K562 (cell line): ENCODE measurements at regions not wholly inside any gene's neighbourhood (a gene's known extent, or its start where the extent isn't known, plus 50 kb on each side); places are given as distances from the start of the nearest gene placed in this dataset.

Source experiments
- ATAC-seq: fragments of 200-7000 bp; cut with Tn5 transposase; 3 replicates; pipeline ENCODE4 v1.9.1; 2020; ENCODE audit warnings: moderate library complexity
- BruUV-seq: library from RNA; stranded (reverse); fragments of 400-500 nt; replicated peaks from 2 replicates; lab custom pipeline; 2021; lab: Mats Ljungman, UMichigan
- CTCF ChIA-PET: fragments of 300-600 bp; formaldehyde crosslinking; extraction: SDS; loops from one replicate; lab custom pipeline; 2021; ENCODE audit warnings: low intra/inter-chr PET ratio; lab: Yijun Ruan, JAX
- POLR2A ChIA-PET: fragments of 300-600, 350-650 bp; sonication (Branson Sonifier 250); formaldehyde crosslinking; extraction: SDS; loops from one replicate; lab custom pipeline; 2021; ENCODE audit warnings: antibody characterized with exemption, inconsistent platforms; lab: Yijun Ruan, JAX
- DNase-seq, 4 experiments: peaks; one replicate each; pipeline versions ENCODE4 v3.0.0 to v3.0.0-alpha.2; 2011 to 2018; ENCODE audit warnings: low spot score in 3 of 4, mixed read lengths in 3 of 4; ENCODE audit errors: extremely low read depth in 1 of 4
- FAIRE-seq: peaks from 2 replicates; lab custom pipeline; 2011; peaks lifted over from hg19 to GRCh38; lab: Jason Lieb, UNC
- H2AFZ ChIP-seq: 2 replicates; pipeline ENCODE4 v1.6.0; 2011; ENCODE audit warnings: low read depth, low read length, control low read depth, inconsistent platforms
- H3K27ac ChIP-seq: fragments of 200-600 bp; 3 replicates; pipeline ENCODE4 v1.8.0; 2011; ENCODE audit warnings: low read depth, mild to moderate bottlenecking, control low read depth, inconsistent platforms, low read length, moderate library complexity, mixed read lengths; ENCODE audit errors: extremely low read depth
- H3K27me3 ChIP-seq, 2 experiments: fragments of 300-600 bp in 1 of 2; 2 replicates in 1 of 2; 3 replicates in 1 of 2; pipeline versions ENCODE4 v1.6.0 to v1.8.0; 2011; ENCODE audit warnings: inconsistent platforms in 2 of 2, low read length in 2 of 2, mild to moderate bottlenecking in 1 of 2, mixed read lengths in 1 of 2, moderate library complexity in 1 of 2; ENCODE audit not compliant: control insufficient read depth in 2 of 2, insufficient read depth in 2 of 2
- H3K36me3 ChIP-seq: fragments of 300-600 bp; 3 replicates; pipeline ENCODE4 v1.8.0; 2011; ENCODE audit warnings: mild to moderate bottlenecking, low read length, inconsistent platforms; ENCODE audit not compliant: control insufficient read depth, insufficient read depth
- H3K4me1 ChIP-seq, 2 experiments: fragments of 200-600 bp in 1 of 2; replicated peaks in 1 of 2; 2 replicates in 1 of 2; 3 replicates in 1 of 2; pipeline versions ENCODE4 v1.5.1 to v1.8.0; 2011; ENCODE audit warnings: inconsistent platforms in 2 of 2, low read length in 2 of 2, mild to moderate bottlenecking in 1 of 2, mixed read lengths in 1 of 2, moderate library complexity in 1 of 2; ENCODE audit not compliant: control insufficient read depth in 2 of 2, insufficient read depth in 2 of 2
- H3K4me2 ChIP-seq: 2 replicates; pipeline ENCODE4 v1.6.1; 2011; ENCODE audit warnings: low read length, control low read depth, inconsistent platforms, mixed read lengths; ENCODE audit not compliant: insufficient read depth
- H3K4me3 ChIP-seq: fragments of 200-600 bp; sonication (generic), shearing (Covaris generic); 2 replicates; pipeline ENCODE4 v1.5.1; 2016; ENCODE audit warnings: control low read depth, inconsistent platforms
- H3K79me2 ChIP-seq: fragments of 200-600 bp; 3 replicates; pipeline ENCODE4 v1.8.0; 2011; ENCODE audit warnings: low read length, inconsistent platforms; ENCODE audit not compliant: control insufficient read depth, insufficient read depth
- H3K9ac ChIP-seq, 2 experiments: 2 replicates each; pipeline versions ENCODE4 v1.6.0 to v1.6.1; 2011; ENCODE audit warnings: low read depth in 2 of 2, low read length in 2 of 2, control low read depth in 1 of 2, inconsistent platforms in 1 of 2, mild to moderate bottlenecking in 1 of 2, mixed read lengths in 1 of 2; ENCODE audit not compliant: insufficient read depth in 1 of 2
- H3K9me1 ChIP-seq: one replicate; pipeline ENCODE4 v1.6.0; 2011; ENCODE audit warnings: inconsistent platforms, mild to moderate bottlenecking, low read length, moderate library complexity; ENCODE audit not compliant: control insufficient read depth, insufficient read depth
- H3K9me3 ChIP-seq: replicated peaks from 2 replicates; pipeline ENCODE4 v1.5.1; 2011; ENCODE audit warnings: low read depth, low read length, inconsistent platforms; ENCODE audit not compliant: control insufficient read depth, insufficient read depth
- H4K20me1 ChIP-seq: replicated peaks from 2 replicates; pipeline ENCODE4 v1.6.1; 2011; ENCODE audit warnings: low read length, inconsistent platforms, mixed read lengths; ENCODE audit not compliant: control insufficient read depth, insufficient read depth
- LARP7 ChIP-seq: fragments of 450-650 bp; IDR thresholded peaks from 2 replicates; pipeline ENCODE4 v1.6.1; 2016
- MCM3 ChIP-seq: fragments of 450-650 bp; IDR thresholded peaks from 2 replicates; pipeline ENCODE4 v1.6.1; 2016
- POLR2AphosphoS5 ChIP-seq: IDR thresholded peaks from 2 replicates; pipeline ENCODE4 v1.6.1; 2011; ENCODE audit warnings: mild to moderate bottlenecking, low read depth, low read length, moderate library complexity; ENCODE audit not compliant: control insufficient read depth, insufficient read depth
- PRPF4 ChIP-seq: fragments of 200-400 bp; formaldehyde crosslinking; IDR thresholded peaks from one replicate; pipeline ENCODE4 v1.6.1; 2017; ENCODE audit warnings: low read length, low read depth, mild to moderate bottlenecking; ENCODE audit not compliant: insufficient read depth, poor library complexity, severe bottlenecking
- PTRF ChIP-seq: fragments of 450-650 bp; IDR thresholded peaks from 2 replicates; pipeline ENCODE4 v1.6.1; 2016; ENCODE audit warnings: mild to moderate bottlenecking, missing genetic modification characterization, missing compliant biosample characterization
- SIN3B ChIP-seq: fragments of 450-650 bp; IDR thresholded peaks from 2 replicates; pipeline ENCODE4 v1.6.1; 2017; ENCODE audit warnings: low read depth, mild to moderate bottlenecking, moderate library complexity
- SIRT6 ChIP-seq: IDR thresholded peaks from one replicate; pipeline ENCODE4 v1.6.1; 2012; ENCODE audit warnings: low read depth, mild to moderate bottlenecking, control low read depth, inconsistent platforms, low read length, moderate library complexity
- SMARCA5 ChIP-seq: fragments of 450-650 bp; IDR thresholded peaks from 2 replicates; pipeline ENCODE4 v1.6.1; 2016
- ZNF175 ChIP-seq: fragments of 200-800 bp; sonication (Bioruptor generic); IDR thresholded peaks from 2 replicates; pipeline ENCODE4 v1.6.1; 2016; ENCODE audit warnings: low read depth, mild to moderate bottlenecking, missing genetic modification characterization, missing compliant biosample characterization
- ZNF76 ChIP-seq: fragments of 250-450 bp; sonication (Bioruptor Pico); IDR thresholded peaks from 2 replicates; pipeline ENCODE4 v1.4.0; 2020; ENCODE audit warnings: mild to moderate bottlenecking, moderate library complexity, borderline replicate concordance
- in situ Hi-C: fragments of 300-500 bp; cut with MboI; formaldehyde crosslinking; loops from 4 replicates; pipeline ENCODE4 v1.15.0; 2018; ENCODE audit warnings: inconsistent platforms, mixed read lengths
- intact Hi-C: fragments of 100-400 bp; cut with micrococcal nuclease; formaldehyde crosslinking; loops from 2 replicates; pipeline ENCODE4 v1.14.2; 2022
- TF ChIP-seq, protein P1 (sequence below): fragments of 450-650 bp; IDR thresholded peaks from 2 replicates; pipeline ENCODE4 v1.7.1; 2018; ENCODE audit warnings: mild to moderate bottlenecking, low read depth; ENCODE audit not compliant: partially characterized antibody
- TF ChIP-seq, protein P2 (sequence below): fragments of 450-650 bp; IDR thresholded peaks from 2 replicates; pipeline ENCODE4 v1.6.1; 2017; ENCODE audit warnings: mild to moderate bottlenecking, moderate library complexity

DNA sequence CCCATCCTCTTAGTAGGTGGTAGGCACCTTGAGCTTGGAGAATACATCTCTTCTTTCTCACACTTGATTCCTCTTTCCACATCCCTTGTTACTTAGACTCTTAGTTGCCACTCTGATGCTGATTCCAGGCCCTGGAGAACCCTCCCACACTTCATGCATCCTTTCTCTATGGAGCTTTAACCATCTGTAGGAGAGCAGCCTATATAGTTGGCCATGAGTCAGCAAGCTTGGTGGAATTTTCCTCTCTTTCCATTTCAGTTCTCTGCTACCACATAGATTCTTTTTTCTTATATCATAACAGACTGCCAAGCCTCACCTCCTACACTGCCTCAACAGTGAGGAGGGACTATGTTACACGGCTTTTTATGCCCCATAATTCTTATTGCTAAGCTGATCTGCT is 851.6 kb upstream of the CDH2 start (continued):
- TF ChIP-seq PRPF4, result no peak
- TF ChIP-seq PTRF (tag), result no peak
- TF ChIP-seq, protein P1, sequence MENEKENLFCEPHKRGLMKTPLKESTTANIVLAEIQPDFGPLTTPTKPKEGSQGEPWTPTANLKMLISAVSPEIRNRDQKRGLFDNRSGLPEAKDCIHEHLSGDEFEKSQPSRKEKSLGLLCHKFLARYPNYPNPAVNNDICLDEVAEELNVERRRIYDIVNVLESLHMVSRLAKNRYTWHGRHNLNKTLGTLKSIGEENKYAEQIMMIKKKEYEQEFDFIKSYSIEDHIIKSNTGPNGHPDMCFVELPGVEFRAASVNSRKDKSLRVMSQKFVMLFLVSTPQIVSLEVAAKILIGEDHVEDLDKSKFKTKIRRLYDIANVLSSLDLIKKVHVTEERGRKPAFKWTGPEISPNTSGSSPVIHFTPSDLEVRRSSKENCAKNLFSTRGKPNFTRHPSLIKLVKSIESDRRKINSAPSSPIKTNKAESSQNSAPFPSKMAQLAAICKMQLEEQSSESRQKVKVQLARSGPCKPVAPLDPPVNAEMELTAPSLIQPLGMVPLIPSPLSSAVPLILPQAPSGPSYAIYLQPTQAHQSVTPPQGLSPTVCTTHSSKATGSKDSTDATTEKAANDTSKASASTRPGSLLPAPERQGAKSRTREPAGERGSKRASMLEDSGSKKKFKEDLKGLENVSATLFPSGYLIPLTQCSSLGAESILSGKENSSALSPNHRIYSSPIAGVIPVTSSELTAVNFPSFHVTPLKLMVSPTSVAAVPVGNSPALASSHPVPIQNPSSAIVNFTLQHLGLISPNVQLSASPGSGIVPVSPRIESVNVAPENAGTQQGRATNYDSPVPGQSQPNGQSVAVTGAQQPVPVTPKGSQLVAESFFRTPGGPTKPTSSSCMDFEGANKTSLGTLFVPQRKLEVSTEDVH, result no peak

DNA sequence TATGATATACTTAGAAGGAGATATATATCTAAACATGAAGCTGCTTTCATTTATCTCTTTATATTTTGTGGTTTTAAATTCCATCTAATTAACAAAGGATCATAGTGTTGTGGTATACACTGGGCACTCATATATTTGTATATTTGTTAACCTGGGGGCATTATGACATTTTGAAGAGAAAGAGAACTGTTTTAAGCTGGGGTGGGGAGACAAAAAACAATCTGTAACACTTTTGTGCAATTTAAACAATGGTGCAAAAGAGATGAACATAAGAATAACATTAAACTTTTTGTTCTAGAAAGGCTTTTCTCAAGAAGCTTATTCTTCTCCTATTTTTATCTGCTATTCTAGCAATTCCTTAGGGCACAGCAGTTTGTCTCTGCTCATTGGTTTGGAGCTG is 842.0 kb upstream of the CDH2 start:
- H3K79me2 ChIP-seq, result no peaks in the 10 kb centered on the region
- intact Hi-C loops, result no loop called here
- TF ChIP-seq LARP7 (no peak), SIN3B (no peak), ZNF76 (no peak), SMARCA5 (no peak), POLR2AphosphoS5 (no peak), ZNF175 (CRISPR knock-in tag) (no peak), SIRT6 (no peak), MCM3 (no peak)
- TF ChIP-seq, protein P2, sequence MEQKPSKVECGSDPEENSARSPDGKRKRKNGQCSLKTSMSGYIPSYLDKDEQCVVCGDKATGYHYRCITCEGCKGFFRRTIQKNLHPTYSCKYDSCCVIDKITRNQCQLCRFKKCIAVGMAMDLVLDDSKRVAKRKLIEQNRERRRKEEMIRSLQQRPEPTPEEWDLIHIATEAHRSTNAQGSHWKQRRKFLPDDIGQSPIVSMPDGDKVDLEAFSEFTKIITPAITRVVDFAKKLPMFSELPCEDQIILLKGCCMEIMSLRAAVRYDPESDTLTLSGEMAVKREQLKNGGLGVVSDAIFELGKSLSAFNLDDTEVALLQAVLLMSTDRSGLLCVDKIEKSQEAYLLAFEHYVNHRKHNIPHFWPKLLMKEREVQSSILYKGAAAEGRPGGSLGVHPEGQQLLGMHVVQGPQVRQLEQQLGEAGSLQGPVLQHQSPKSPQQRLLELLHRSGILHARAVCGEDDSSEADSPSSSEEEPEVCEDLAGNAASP, result no peak
- TF ChIP-seq, all 486 proteins: peak for 0
- FAIRE-seq, result no peak
- Histone ChIP-seq H3K9me3 (no peaks in the 10 kb centered on the region; the same call in 1 of the 2 replicates), H3K9ac (no peak overlapping the region), H4K20me1 (no peaks in the 10 kb centered on the region), H3K4me1 (no peaks in the 10 kb centered on the region), H3K36me3 (no peaks in the 10 kb centered on the region), H3K4me3 (no peak overlapping the region), H3K27ac (no peak overlapping the region), H2AFZ (no peak overlapping the region), H3K9me1 (no peaks in the 10 kb centered on the region), H3K27me3 (no peaks in the 10 kb centered on the region), H3K4me2 (no peak overlapping the region)
- ChIA-PET CTCF (no interaction called here), POLR2A (no interaction called here)
- BruUV-seq, result no TSS peak
- no peak for DNase-seq
- in situ Hi-C loops, result no loop called here
- ATAC-seq, result no peak
